A549 (cell line): ENCODE measurements at regions not wholly inside any gene's neighbourhood (a gene's known extent, or its start where the extent isn't known, plus 50 kb on each side); places are given as distances from the start of the nearest gene placed in this dataset.

Experiments used
- ATAC-seq, 2 experiments: fragments of 200-7000 bp in 1 of 2; fragments of >200 bp in 1 of 2; cut with Nextera tagmentation in 1 of 2; cut with Tn5 transposase in 1 of 2; 3 replicates each; pipeline versions ENCODE4 v1.8.0 to v1.9.1; 2018 to 2020; ENCODE audit warnings: mild to moderate bottlenecking in 1 of 2, moderate library complexity in 1 of 2
- CTCF ChIA-PET: fragments of 300-600 bp; sonication (Branson Sonifier 250); formaldehyde crosslinking; extraction: SDS; loops from one replicate; lab custom pipeline; 2021; ENCODE audit warnings: antibody characterized with exemption, inconsistent platforms; lab: Yijun Ruan, JAX
- POLR2A ChIA-PET: fragments of 350-600 bp; formaldehyde crosslinking; extraction: SDS; loops from one replicate; lab custom pipeline; 2021; ENCODE audit warnings: antibody characterized with exemption, inconsistent platforms; lab: Yijun Ruan, JAX
- DNase-seq, 2 experiments: peaks; one replicate each; pipeline versions ENCODE4 v3.0.0 to v3.0.0-alpha.2; 2011 to 2016; ENCODE audit warnings: low read depth in 1 of 2, low spot score in 1 of 2
- FAIRE-seq: peaks from 2 replicates; lab custom pipeline; 2011; peaks lifted over from hg19 to GRCh38; lab: Jason Lieb, UNC
- H3K27ac ChIP-seq, 2 experiments: fragments of >200 bp; sonication (Bioruptor Twin); formaldehyde crosslinking; 3 replicates each; pipeline ENCODE4 v1.5.1; 2016 to 2017
- H3K4me1 ChIP-seq: fragments of >200 bp; sonication (Bioruptor Twin); formaldehyde crosslinking; 3 replicates; pipeline ENCODE4 v1.6.1; 2016
- H3K4me2 ChIP-seq: fragments of >200 bp; sonication (Bioruptor Twin); formaldehyde crosslinking; 3 replicates; pipeline ENCODE4 v1.6.1; 2016
- H3K4me3 ChIP-seq: fragments of >200 bp; sonication (Bioruptor Twin); formaldehyde crosslinking; 3 replicates; pipeline ENCODE4 v1.5.1; 2016
- H3K9me3 ChIP-seq: fragments of >200 bp; sonication (Bioruptor Twin); formaldehyde crosslinking; 3 replicates; pipeline ENCODE4 v1.6.1; 2016
- BCL3 ChIP-seq: fragments of >200 bp; sonication (Bioruptor Twin); formaldehyde crosslinking; IDR thresholded peaks from 3 replicates; pipeline ENCODE4 v1.6.1; 2016
- BHLHE40 ChIP-seq: IDR thresholded peaks from 2 replicates; pipeline ENCODE4 v1.6.1; 2012; ENCODE audit warnings: low read depth, low read length, inconsistent platforms
- E2F6 ChIP-seq: IDR thresholded peaks from 2 replicates; pipeline ENCODE4 v1.6.1; 2012; ENCODE audit warnings: low read depth, borderline replicate concordance
- ESRRA ChIP-seq: fragments of 150-350 bp; IDR thresholded peaks from 2 replicates; pipeline ENCODE4 v1.6.1; 2014; ENCODE audit warnings: mild to moderate bottlenecking, low read length, borderline replicate concordance
- FOSL2 ChIP-seq, 2 experiments: fragments of 450-650 bp in 1 of 2; fragments of >200 bp in 1 of 2; sonication (Bioruptor Twin) in 1 of 2; formaldehyde crosslinking; IDR thresholded peaks; 2 replicates each; pipeline versions ENCODE4 v1.5.0 to v1.6.1; 2016 to 2020; ENCODE audit warnings: mild to moderate bottlenecking in 1 of 2, moderate library complexity in 1 of 2
- HEYL ChIP-seq: fragments of 250-450 bp; sonication (Bioruptor Pico); IDR thresholded peaks from 2 replicates; pipeline ENCODE4 v1.8.0; 2021; ENCODE audit warnings: mild to moderate bottlenecking, moderate library complexity
- MYC ChIP-seq: IDR thresholded peaks from 2 replicates; pipeline ENCODE4 v1.6.1; 2012; ENCODE audit warnings: mild to moderate bottlenecking, inconsistent platforms, low read length, improper control_type of control experiment, borderline replicate concordance
- NFE2L2 ChIP-seq: fragments of 150-350 bp; conservative IDR thresholded peaks from 2 replicates; pipeline ENCODE4 v1.6.1; 2014; ENCODE audit warnings: low read length
- POLR2A ChIP-seq: IDR thresholded peaks from 2 replicates; pipeline ENCODE4 v1.6.1; 2012; ENCODE audit warnings: mild to moderate bottlenecking, low read length
- RNF2 ChIP-seq: fragments of 200-600 bp; sonication (generic); IDR thresholded peaks from 2 replicates; pipeline ENCODE4 v1.6.1; 2016; ENCODE audit warnings: low read depth, mild to moderate bottlenecking, antibody characterized with exemption, moderate library complexity, borderline replicate concordance
- SREBF2 ChIP-seq: fragments of 450-650 bp; IDR thresholded peaks from 2 replicates; pipeline ENCODE4 v1.6.1; 2014; ENCODE audit warnings: mild to moderate bottlenecking, moderate library complexity
- TFCP2L1 ChIP-seq: fragments of 250-450 bp; sonication (Bioruptor Pico); IDR thresholded peaks from 2 replicates; pipeline ENCODE4 v1.5.0; 2021; ENCODE audit warnings: mild to moderate bottlenecking
- ZFP36 ChIP-seq: fragments of 450-650 bp; IDR thresholded peaks from 2 replicates; pipeline ENCODE4 v1.6.1; 2014; ENCODE audit warnings: borderline replicate concordance; ENCODE audit not compliant: partially characterized antibody
- WGBS: methylation state at CpG from one replicate; pipeline ENCODE4 v1.1.6; 2017; ENCODE audit errors: missing lambda C conversion rate; 5-methylcytosine and 5-hydroxymethylcytosine counted together
- TF ChIP-seq, protein P1 (sequence below): fragments of 250-450 bp; sonication (Bioruptor Pico); IDR thresholded peaks from 2 replicates; pipeline ENCODE4 v1.5.0; 2020; ENCODE audit warnings: low read depth, mild to moderate bottlenecking, moderate library complexity
- TF ChIP-seq, protein P2 (sequence below): fragments of 200-600 bp; sonication (generic); IDR thresholded peaks from 2 replicates; pipeline ENCODE4 v1.6.1; 2016; ENCODE audit warnings: antibody characterized with exemption, mild to moderate bottlenecking, moderate library complexity

GRCh38 chr4:158999849-159000248 is 103.0 kb upstream of the RAPGEF2 start:
- no peaks in the 10 kb centered on the region for H3K9me3 ChIP-seq
- peaks cover 49% of the 10 kb centered on the region for H3K4me1 ChIP-seq
- no peak for TF ChIP-seq MYC
- no peak for TF ChIP-seq BCL3
- TF ChIP-seq E2F6: no peak
- TF ChIP-seq ESRRA: no peak
- no peak for TF ChIP-seq POLR2A
- no peak for TF ChIP-seq SREBF2
- no peak for TF ChIP-seq TFCP2L1 (CRISPR knock-in tag)
- TF ChIP-seq RNF2: no peak
- no peak for TF ChIP-seq NFE2L2
- TF ChIP-seq ZFP36: no peak
- TF ChIP-seq, protein P1, sequence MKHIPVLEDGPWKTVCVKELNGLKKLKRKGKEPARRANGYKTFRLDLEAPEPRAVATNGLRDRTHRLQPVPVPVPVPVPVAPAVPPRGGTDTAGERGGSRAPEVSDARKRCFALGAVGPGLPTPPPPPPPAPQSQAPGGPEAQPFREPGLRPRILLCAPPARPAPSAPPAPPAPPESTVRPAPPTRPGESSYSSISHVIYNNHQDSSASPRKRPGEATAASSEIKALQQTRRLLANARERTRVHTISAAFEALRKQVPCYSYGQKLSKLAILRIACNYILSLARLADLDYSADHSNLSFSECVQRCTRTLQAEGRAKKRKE (CRISPR knock-in tag): no peak
- ChIA-PET CTCF (no interaction called here), POLR2A (interaction anchor here (0.7 kb wide), 1 partner anchor 128 kb away, joined by 7 read pairs; no protein-coding TSS in a partner anchor)
- H3K4me3 ChIP-seq: no peak overlapping the region
- DNase-seq: no peak
- 76% methylated on average over 1 of the region's 1 CpG for WGBS
- ATAC-seq: no peak
- no peak for FAIRE-seq
- H3K4me2 ChIP-seq: no peak overlapping the region
- H3K27ac ChIP-seq: no peak overlapping the region

DNA sequence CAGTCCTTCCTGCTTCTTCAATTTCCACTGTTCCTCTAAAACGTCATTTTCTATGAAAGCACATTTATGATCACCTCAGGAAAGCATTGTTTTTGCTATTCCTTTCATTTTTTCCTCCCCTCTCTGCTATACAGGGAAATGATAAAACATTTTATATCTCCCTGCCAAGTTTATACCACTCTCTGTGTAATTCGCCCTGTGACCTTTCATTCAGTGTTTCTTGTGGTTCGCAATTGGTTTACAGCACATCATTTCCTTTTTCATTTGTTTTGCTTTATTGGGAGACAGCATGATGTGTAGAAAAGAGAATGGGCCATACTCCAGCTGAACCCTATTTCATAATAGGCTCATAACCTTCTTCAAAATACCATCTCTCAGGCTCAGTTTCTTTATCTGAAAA is 99.9 kb upstream of the RAPGEF2 start:
- peaks cover 37% of the 10 kb centered on the region for H3K4me1 ChIP-seq
- no peak for DNase-seq
- TF ChIP-seq TFCP2L1 (CRISPR knock-in tag) (no peak), HEYL (CRISPR knock-in tag) (no peak), FOSL2 (IDR thresholded peaks at IDR 0.05) (no peak), FOSL2 (CRISPR knock-in tag; IDR thresholded peaks at IDR 0.05) (no peak), BHLHE40 (no peak)
- TF ChIP-seq, protein P1 (CRISPR knock-in tag): no peak
- TF ChIP-seq, protein P2, sequence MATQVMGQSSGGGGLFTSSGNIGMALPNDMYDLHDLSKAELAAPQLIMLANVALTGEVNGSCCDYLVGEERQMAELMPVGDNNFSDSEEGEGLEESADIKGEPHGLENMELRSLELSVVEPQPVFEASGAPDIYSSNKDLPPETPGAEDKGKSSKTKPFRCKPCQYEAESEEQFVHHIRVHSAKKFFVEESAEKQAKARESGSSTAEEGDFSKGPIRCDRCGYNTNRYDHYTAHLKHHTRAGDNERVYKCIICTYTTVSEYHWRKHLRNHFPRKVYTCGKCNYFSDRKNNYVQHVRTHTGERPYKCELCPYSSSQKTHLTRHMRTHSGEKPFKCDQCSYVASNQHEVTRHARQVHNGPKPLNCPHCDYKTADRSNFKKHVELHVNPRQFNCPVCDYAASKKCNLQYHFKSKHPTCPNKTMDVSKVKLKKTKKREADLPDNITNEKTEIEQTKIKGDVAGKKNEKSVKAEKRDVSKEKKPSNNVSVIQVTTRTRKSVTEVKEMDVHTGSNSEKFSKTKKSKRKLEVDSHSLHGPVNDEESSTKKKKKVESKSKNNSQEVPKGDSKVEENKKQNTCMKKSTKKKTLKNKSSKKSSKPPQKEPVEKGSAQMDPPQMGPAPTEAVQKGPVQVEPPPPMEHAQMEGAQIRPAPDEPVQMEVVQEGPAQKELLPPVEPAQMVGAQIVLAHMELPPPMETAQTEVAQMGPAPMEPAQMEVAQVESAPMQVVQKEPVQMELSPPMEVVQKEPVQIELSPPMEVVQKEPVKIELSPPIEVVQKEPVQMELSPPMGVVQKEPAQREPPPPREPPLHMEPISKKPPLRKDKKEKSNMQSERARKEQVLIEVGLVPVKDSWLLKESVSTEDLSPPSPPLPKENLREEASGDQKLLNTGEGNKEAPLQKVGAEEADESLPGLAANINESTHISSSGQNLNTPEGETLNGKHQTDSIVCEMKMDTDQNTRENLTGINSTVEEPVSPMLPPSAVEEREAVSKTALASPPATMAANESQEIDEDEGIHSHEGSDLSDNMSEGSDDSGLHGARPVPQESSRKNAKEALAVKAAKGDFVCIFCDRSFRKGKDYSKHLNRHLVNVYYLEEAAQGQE: no peak
- TF ChIP-seq, all 56 proteins: peak for 0
- WGBS: 58% methylated on average over 3 of the region's 3 CpGs
- no peak overlapping the region for H3K4me3 ChIP-seq
- CTCF ChIA-PET: no interaction called here
- POLR2A ChIA-PET: no interaction called here
- 0 out of 3 replicates have a peak overlapping the region, but pooled peaks have one; percentile 5 for H3K4me2 ChIP-seq
- H3K27ac ChIP-seq: no peak overlapping the region
- FAIRE-seq (no peak), ATAC-seq (no peak)
- H3K9me3 ChIP-seq: no peaks in the 10 kb centered on the region
